ENCODE measurements at regions not wholly inside any gene's neighbourhood (a gene's known extent, or its start where the extent isn't known, plus 50 kb on each side); places are given as distances from the start of the nearest gene placed in this dataset.
"Not testable (repeated sequence)": the region's sequence is repeated elsewhere in the genome, so short reads cannot be mapped to it uniquely, and the experiment has no call there.

DNA sequence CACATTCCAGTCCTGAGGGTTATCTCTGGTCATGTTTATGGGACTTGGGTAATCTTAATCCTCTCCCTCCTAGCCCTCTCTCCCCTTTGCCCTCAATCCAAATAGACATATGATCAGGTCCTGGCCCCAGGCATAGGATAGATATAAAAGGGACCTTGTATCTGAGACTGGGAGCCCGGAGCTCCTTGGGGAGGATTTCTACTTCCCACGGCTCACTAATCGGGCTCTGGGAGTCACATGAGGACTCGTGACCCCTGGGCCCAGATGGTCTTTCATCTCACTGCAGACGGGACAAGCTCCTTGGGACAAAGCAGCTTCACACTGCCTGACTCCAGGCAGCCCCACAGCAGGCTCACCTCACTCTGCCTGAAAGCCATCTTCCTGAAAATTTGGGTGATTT, 57.8 kb upstream of the LYRM9 start:
- ATAC-seq (ENCODE audit: low FRiP score) = no peak
- TF ChIP-seq, protein P1, sequence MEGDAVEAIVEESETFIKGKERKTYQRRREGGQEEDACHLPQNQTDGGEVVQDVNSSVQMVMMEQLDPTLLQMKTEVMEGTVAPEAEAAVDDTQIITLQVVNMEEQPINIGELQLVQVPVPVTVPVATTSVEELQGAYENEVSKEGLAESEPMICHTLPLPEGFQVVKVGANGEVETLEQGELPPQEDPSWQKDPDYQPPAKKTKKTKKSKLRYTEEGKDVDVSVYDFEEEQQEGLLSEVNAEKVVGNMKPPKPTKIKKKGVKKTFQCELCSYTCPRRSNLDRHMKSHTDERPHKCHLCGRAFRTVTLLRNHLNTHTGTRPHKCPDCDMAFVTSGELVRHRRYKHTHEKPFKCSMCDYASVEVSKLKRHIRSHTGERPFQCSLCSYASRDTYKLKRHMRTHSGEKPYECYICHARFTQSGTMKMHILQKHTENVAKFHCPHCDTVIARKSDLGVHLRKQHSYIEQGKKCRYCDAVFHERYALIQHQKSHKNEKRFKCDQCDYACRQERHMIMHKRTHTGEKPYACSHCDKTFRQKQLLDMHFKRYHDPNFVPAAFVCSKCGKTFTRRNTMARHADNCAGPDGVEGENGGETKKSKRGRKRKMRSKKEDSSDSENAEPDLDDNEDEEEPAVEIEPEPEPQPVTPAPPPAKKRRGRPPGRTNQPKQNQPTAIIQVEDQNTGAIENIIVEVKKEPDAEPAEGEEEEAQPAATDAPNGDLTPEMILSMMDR (IDR thresholded peaks at IDR 0.05) = no peak

DNA sequence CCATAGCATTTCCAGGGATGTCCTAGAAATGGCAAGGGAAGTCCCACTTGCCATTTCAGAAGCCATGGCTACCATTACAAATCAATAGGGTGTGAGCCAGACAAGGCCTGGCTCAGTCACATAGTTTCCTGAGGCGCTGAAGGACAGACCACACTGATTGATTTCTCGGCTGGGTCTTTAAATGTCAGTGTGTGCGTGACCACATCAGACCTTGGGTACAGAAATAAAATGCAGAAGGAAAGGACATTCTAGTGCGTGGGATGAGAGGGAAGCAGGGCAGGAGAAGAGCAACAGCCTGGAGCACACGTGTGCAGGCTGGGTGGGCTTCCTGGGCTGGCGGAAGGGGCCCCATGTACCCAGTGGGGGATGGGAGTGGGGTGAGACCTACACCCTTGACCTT, 58.7 kb upstream of the LYRM9 start:
- TF ChIP-seq, protein P1 (IDR thresholded peaks at IDR 0.05) = no peak
- DNase-seq (ENCODE audit: low spot score) = no peak
- no peak for ATAC-seq (ENCODE audit: low FRiP score)

More for the DNA sequence above, 57.8 kb upstream of the LYRM9 start:
- DNase-seq (ENCODE audit: low spot score) = no peak

DNA sequence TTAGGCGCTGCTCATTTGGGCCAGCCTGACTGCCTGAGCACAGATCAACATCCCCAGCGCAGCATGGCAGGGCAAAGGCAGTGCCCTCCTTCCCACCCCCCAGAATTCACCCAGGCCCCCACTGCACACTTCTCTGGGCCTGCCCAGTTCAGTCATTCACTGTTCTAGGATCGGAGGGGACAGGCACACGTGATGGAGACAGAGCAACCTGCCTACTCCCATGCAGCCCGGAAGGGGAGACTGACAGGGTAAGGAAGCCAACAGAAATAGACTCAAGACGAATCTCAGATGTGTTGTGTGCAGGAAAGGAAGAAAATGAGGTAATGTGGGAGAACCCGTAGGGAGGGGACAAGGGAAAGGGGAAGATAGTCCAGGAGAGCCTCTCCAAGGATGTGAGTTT, 59.2 kb upstream of the LYRM9 start:
- TF ChIP-seq, protein P1 (IDR thresholded peaks at IDR 0.05) = no peak
- ATAC-seq (ENCODE audit: low FRiP score) = no peak
- DNase-seq (ENCODE audit: low spot score) = no peak

DNA sequence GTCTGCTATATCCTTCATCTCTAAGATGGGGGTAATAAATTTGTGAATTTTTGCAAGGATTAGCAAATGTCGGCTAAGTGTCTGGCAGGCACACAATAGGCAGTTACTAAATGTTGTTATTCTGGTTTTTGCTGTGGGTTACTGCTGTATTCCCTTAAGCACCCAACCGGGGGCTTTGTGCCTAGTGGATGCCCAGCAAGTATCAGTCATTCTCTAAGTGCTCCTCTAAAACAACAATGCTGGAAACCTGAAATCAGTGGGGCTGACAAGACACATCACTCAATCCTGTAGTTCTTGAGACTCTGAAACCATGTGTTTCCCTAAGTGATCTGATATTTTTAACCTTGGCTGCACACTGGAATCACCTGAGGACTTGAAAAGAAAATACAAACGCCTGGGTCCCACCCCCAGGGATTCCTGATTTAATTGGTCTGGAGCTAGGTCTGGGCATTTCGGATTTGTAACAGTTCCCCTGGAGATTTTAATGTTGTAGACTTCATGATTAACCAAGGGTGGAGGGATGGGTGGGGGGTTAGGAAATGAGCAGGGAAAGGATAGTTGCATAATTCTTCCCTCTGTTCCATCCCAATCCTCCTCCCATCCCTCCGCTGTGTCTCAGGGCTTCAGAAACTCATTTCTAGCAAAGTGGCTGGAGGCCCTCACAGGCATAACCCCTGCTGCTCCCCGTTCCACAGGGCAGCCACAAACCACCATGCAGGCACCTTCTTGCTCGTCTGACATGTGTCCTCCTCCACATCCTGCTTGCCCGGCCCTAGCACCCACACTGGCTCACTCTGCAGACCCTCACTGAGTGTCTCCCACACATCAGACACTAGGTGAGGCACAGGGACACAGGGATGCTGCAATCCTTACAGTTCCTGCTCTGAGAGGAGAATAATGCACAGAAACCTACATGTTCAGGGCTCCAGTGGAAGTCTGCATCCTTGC, 61.7 kb upstream of the LYRM9 start:
- no peak for ATAC-seq (ENCODE audit: low FRiP score)
- DNase-seq (ENCODE audit: low spot score) = no peak
- TF ChIP-seq, protein P1 (IDR thresholded peaks at IDR 0.05) = no peak

DNA sequence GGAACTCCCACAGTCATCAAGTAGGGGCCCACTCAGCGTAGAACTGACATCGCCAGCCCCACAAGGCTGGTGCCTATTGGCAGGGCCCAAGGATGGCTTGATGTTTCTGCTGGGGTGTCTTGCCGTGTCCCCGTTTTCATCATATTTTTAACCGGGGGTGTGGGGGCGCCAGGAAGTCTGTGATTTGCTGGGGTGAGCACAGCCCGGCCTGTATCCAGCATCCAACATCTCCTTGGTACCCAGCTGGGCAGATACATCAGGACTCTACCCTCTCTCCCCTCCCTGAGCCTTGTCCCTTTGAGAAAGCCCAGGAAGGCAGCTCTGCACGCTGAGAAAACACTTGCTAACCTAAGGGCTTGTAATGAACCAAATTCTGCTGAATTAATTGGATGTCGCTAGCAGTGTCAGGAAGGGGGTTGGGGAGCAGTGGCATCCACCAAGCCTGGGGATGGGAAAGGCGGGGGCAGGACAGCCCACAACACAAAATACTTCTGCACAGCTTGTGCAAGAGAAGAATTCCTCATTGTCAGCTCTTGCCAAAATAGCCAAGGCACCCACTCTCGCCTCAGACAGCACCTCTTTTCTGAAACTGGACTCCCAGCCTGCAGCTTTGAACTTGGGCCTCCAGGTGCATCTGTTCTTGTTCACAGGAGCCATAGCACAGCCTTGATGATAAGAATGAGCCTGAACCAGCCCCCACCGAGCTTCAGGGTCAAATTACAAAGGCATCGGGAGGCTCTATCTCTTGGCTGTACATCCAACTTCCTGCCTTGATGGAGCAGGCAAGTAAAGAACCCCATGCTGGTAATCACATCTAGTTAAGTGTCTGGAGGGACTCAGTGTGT, 63.7 kb upstream of the LYRM9 start:
- no peak for DNase-seq (ENCODE audit: low spot score)
- ATAC-seq (ENCODE audit: low FRiP score) = no peak
- TF ChIP-seq, protein P1 (IDR thresholded peaks at IDR 0.05) = no peak

DNA sequence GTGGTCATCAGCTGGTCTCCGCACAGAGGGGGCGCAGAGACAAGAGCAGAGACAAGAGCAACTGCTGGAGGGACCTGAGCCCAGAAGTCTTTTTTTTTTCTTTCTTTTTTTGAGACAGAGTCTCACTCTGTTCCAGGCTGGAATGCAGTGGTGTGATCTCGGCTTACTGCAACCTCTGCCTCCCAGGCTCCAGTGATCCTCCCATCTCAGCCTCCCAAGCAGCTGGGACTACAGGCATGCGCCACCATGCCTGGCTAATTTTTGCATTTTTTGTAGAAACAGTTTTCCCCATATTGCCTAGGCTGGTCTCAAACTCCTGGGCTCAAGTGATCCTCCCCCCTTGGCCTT, 64.3 kb upstream of the LYRM9 start:
- not testable (repeated sequence) for ATAC-seq (ENCODE audit: low FRiP score); DNase-seq (ENCODE audit: low spot score)

DNA sequence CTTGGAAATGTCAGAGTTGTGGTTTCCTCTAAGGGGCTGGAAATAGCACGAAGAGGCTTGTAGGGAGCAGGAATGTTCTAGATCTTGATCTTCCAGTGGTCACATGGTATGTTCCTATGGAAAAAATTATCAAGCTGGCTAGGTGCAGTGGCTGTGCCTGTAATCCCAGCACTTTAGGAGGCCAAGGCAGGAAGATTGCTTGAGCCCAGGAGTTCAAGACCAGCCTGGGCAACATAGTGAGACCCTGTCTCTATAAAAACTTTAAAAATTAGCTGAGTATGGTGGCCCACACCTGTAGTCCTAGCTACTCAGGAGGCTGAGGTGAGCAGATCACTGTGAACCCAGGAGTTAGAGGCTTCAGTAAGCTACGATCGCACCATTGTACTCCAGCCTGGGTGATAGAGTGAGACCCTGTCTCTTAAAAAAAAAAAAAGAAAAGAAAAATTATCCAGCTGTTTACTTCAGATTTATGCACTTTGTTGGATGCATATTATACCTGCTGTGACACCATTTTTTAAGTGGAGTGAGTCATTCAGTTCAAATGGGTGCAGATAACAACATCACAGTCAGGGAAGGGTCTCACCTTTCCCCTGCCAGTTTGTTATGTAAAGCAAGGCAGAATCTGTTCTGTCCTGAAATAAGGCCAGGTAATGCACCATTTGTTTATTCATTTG, 65.7 kb upstream of the LYRM9 start:
- TF ChIP-seq, protein P1 (IDR thresholded peaks at IDR 0.05) = no peak
- ATAC-seq (ENCODE audit: low FRiP score) = no peak
- no peak for DNase-seq (ENCODE audit: low spot score)
